ENCODE measurements at regions not wholly inside any gene's neighbourhood (a gene's known extent, or its start where the extent isn't known, plus 50 kb on each side); places are given as distances from the start of the nearest gene placed in this dataset.

- no peak for DNase-seq (ENCODE audit: low spot score)
Measured at GRCh38 chr13:90070362-90070761, 1277.1 kb upstream of the MIR17HG start.

- no peak for DNase-seq (ENCODE audit: low spot score)
Measured at GRCh38 chr13:90070837-90071525, 1276.5 kb upstream of the MIR17HG start.

GRCh38 chr13:90084684-90085290, 1262.7 kb upstream of the MIR17HG start:
- DNase-seq (ENCODE audit: low spot score) = no peak

GRCh38 chr13:90089051-90089450, 1258.4 kb upstream of the MIR17HG start:
- no peak for DNase-seq (ENCODE audit: low spot score)

- DNase-seq (ENCODE audit: low spot score) = no peak
Measured at GRCh38 chr13:90091611-90092010, 1255.9 kb upstream of the MIR17HG start.

- no peak for DNase-seq (ENCODE audit: low spot score)
Measured at GRCh38 chr13:90094357-90094756, 1253.1 kb upstream of the MIR17HG start.

- no peak for DNase-seq (ENCODE audit: low spot score)
Measured at GRCh38 chr13:90098577-90098976, 1248.9 kb upstream of the MIR17HG start.

- no peak for DNase-seq (ENCODE audit: low spot score)
Measured at GRCh38 chr13:90099847-90100246, 1247.6 kb upstream of the MIR17HG start.

- DNase-seq (ENCODE audit: low spot score) = no peak
Measured at GRCh38 chr13:90103099-90103784, 1244.2 kb upstream of the MIR17HG start.

GRCh38 chr13:90104764-90105163, 1242.7 kb upstream of the MIR17HG start:
- no peak for DNase-seq (ENCODE audit: low spot score)

GRCh38 chr13:90105276-90105675, 1242.2 kb upstream of the MIR17HG start:
- no peak for DNase-seq (ENCODE audit: low spot score)

- no peak for DNase-seq (ENCODE audit: low spot score)
Measured at GRCh38 chr13:90105849-90106496, 1241.5 kb upstream of the MIR17HG start.

- no peak for DNase-seq (ENCODE audit: low spot score)
Measured at GRCh38 chr13:90107661-90108060, 1239.8 kb upstream of the MIR17HG start.

- no peak for DNase-seq (ENCODE audit: low spot score)
Measured at GRCh38 chr13:90108547-90108946, 1238.9 kb upstream of the MIR17HG start.

- DNase-seq (ENCODE audit: low spot score) = no peak
Measured at GRCh38 chr13:90116121-90116520, 1231.4 kb upstream of the MIR17HG start.

GRCh38 chr13:90118467-90119071, 1228.9 kb upstream of the MIR17HG start:
- no peak for DNase-seq (ENCODE audit: low spot score)

- DNase-seq (ENCODE audit: low spot score) = no peak
Measured at GRCh38 chr13:90120026-90120425, 1227.5 kb upstream of the MIR17HG start.

- DNase-seq (ENCODE audit: low spot score) = no peak
Measured at GRCh38 chr13:90121784-90122183, 1225.7 kb upstream of the MIR17HG start.

- no peak for DNase-seq (ENCODE audit: low spot score)
Measured at GRCh38 chr13:90122531-90122930, 1225.0 kb upstream of the MIR17HG start.

GRCh38 chr13:90135558-90135957, 1211.9 kb upstream of the MIR17HG start:
- no peak for DNase-seq (ENCODE audit: low spot score)

- DNase-seq (ENCODE audit: low spot score) = no peak
Measured at GRCh38 chr13:90142251-90142650, 1205.2 kb upstream of the MIR17HG start.

GRCh38 chr13:90154311-90154960, 1193.1 kb upstream of the MIR17HG start:
- no peak for DNase-seq (ENCODE audit: low spot score)

Data from COLO829 (cell line).